ENCODE measurements at regions not wholly inside any gene's neighbourhood (a gene's known extent, or its start where the extent isn't known, plus 50 kb on each side); places are given as distances from the start of the nearest gene placed in this dataset.
"Not testable (repeated sequence)": the region's sequence is repeated elsewhere in the genome, so short reads cannot be mapped to it uniquely, and the experiment has no call there.

DNA sequence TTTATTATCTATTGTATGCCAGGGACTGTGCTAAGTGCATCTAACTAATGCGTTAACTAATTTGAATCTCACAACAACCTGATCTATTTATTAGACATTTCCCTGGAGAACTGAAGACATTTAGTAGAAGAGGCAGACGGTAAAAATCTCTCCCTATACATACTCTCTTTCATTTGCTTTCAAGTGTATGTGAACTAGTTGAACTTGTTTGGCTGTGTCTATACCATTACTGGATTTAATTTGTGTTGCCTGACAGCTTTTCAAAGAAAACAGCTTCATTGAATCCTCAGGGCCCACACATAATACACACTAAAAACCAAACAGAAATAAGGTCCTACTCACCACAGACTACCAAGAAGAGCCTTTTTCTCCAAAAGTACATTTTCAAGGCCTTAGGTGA, 133.6 kb upstream of the NR3C1 start:
- intact Hi-C loops (cut with micrococcal nuclease): no loop called here
- no peaks in the 10 kb centered on the region for H3K36me3 Mint-ChIP-seq
- DNase-seq: no peak
- peaks cover 1% of the 10 kb centered on the region for H3K27me3 Mint-ChIP-seq
- H3K27ac Mint-ChIP-seq: no peak overlapping the region
- H3K4me3 Mint-ChIP-seq: no peak overlapping the region
- peaks cover 10% of the 10 kb centered on the region for H3K9me3 Mint-ChIP-seq
- ChIA-PET POLR2A (no interaction called here), CTCF (no interaction called here)
- H3K4me1 Mint-ChIP-seq (ENCODE audit: low read depth): no peaks in the 10 kb centered on the region

DNA sequence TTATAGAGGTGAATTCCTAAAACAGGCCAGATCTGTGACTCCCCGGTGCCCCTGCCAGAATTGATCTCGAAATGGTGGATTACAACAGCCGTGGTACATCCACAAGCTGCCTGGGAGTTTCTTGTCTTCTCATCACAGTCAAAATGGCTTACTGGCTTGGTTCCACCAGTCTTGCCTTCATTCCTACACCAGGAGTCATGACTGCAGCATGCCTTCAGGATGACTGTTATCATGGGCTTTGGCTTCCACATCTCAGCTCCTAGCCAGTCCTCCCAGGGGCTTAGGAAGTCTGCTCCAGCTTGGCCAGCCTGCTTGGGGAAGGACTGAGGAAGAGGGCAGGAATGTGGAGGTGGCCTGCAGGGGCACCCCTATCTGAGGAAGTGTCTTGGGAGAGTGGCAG, 132.9 kb upstream of the NR3C1 start:
- peaks cover 1% of the 10 kb centered on the region for H3K27me3 Mint-ChIP-seq
- no peak for DNase-seq
- peaks cover 12% of the 10 kb centered on the region for H3K9me3 Mint-ChIP-seq
- ChIA-PET CTCF (no interaction called here), POLR2A (no interaction called here)
- no peaks in the 10 kb centered on the region for H3K4me1 Mint-ChIP-seq (ENCODE audit: low read depth)
- intact Hi-C loops (cut with micrococcal nuclease): no loop called here
- H3K36me3 Mint-ChIP-seq: no peaks in the 10 kb centered on the region
- H3K27ac Mint-ChIP-seq: no peak overlapping the region
- H3K4me3 Mint-ChIP-seq: no peak overlapping the region

DNA sequence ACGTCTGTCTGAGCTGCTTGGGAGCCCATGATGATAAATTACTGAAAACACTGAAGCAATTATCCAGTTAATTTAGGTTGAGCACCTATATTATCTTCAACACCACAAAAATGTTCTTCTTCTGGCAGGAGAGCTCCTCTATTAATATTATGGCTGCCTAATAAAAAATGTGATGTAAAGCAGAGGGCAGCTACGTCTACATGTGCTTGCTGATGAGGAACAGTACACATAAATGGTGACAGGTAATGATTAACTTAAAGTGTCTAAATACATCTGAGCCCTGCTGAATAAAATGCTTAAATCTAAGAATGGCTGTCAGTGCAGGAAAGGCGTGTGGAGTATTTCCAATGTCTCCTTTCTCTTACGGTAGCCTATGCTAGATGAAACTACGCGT, 131.3 kb upstream of the NR3C1 start:
- Mint-ChIP-seq H3K36me3 (no peaks in the 10 kb centered on the region), H3K4me1 (ENCODE audit: low read depth) (no peaks in the 10 kb centered on the region), H3K27ac (no peak overlapping the region), H3K9me3 (peaks cover 11% of the 10 kb centered on the region), H3K27me3 (no peaks in the 10 kb centered on the region), H3K4me3 (no peak overlapping the region)
- DNase-seq: no peak
- POLR2A ChIA-PET: no interaction called here
- intact Hi-C loops (cut with micrococcal nuclease): no loop called here
- CTCF ChIA-PET: no interaction called here

DNA sequence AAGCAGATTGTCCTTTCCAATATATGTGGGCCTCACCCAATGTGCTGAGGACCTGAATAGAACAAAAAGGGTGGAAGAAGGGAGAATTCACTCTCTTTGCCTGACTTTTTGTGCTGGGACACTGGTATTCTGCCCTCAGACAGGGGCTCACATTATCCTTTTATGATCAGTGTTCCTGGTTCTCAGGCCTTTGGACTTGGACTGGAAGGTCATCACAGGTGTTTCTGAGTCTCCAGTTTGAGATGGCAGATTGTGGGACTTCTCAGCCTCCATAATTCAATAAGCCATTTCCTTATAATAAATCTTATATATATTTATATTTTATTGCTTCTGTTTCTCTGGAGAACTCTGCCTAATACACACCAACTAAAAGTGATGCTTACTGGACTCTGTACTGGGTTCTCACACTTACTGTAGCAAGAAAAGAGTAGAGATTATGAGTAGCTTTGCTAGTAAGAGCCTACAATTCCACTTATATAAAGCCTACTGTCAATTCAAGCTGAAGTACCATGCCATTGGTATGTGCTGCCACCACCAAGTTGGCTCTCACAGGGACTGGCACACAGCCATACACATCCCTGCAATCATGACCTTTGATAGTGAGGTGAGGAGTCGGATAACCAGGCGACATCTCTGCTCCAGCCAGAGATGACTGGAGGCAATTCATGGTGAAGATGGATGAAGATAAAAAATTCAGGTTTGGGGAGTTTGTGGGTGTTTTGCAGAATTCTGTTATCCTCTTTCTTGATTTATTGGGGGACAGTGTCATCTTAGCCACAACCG, 130.7 kb upstream of the NR3C1 start:
- H3K27ac Mint-ChIP-seq: no peak overlapping the region
- no peak overlapping the region for H3K4me3 Mint-ChIP-seq
- POLR2A ChIA-PET: no interaction called here
- no peaks in the 10 kb centered on the region for H3K36me3 Mint-ChIP-seq
- H3K9me3 Mint-ChIP-seq: peaks cover 5% of the 10 kb centered on the region
- no peaks in the 10 kb centered on the region for H3K27me3 Mint-ChIP-seq
- CTCF ChIA-PET: no interaction called here
- no peak for DNase-seq
- H3K4me1 Mint-ChIP-seq (ENCODE audit: low read depth): no peaks in the 10 kb centered on the region
- intact Hi-C loops (cut with micrococcal nuclease): no loop called here

DNA sequence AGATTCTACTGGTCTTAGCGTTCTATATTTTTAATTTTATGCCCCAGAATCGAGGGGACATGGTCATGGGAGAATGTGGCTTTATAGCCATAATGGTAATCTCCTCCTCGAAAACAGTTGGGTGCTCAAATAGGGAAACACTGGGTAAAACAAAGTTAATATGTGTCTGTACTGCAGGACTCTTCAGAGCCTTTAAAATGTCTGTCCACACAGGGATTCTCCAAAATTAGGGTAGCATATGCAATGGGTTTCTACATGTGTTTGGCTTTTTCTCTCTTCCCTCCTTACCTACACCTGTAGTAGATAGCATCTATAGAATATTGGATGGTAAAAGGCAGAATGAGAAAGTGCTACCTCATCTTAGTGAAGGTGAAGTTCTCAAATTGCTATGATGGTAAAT, 130.0 kb upstream of the NR3C1 start:
- Mint-ChIP-seq H3K4me1 (ENCODE audit: low read depth) (no peaks in the 10 kb centered on the region), H3K27me3 (no peaks in the 10 kb centered on the region), H3K36me3 (no peaks in the 10 kb centered on the region), H3K9me3 (peaks cover 2% of the 10 kb centered on the region), H3K27ac (no peak overlapping the region), H3K4me3 (no peak overlapping the region)
- intact Hi-C loops (cut with micrococcal nuclease): no loop called here
- ChIA-PET POLR2A (no interaction called here), CTCF (no interaction called here)
- no peak for DNase-seq

DNA sequence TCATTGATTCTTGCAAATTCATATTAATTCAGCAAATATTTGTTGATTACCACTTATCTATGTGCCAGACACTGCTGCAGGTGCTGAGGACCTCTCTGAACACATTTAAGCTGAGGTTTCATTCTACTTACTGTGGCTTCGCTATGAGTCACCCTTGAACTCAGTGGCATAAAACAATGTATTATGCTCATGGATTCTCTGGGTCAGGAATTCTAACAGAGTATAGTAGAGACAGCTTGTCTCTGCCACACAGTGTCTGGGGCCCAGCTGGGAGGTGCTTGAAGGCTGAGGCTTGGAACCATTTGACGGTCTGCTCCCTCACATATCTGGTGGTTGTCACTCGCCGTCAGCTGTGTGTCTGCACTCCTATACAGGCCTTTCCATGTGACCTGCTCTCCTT, 124.3 kb upstream of the NR3C1 start:
- Mint-ChIP-seq H3K27ac (no peak overlapping the region), H3K9me3 (peaks cover 2% of the 10 kb centered on the region), H3K4me3 (no peak overlapping the region), H3K4me1 (ENCODE audit: low read depth) (no peaks in the 10 kb centered on the region), H3K36me3 (no peaks in the 10 kb centered on the region), H3K27me3 (no peaks in the 10 kb centered on the region)
- intact Hi-C loops (cut with micrococcal nuclease): no loop called here
- CTCF ChIA-PET: no interaction called here
- POLR2A ChIA-PET: no interaction called here
- no peak for DNase-seq

DNA sequence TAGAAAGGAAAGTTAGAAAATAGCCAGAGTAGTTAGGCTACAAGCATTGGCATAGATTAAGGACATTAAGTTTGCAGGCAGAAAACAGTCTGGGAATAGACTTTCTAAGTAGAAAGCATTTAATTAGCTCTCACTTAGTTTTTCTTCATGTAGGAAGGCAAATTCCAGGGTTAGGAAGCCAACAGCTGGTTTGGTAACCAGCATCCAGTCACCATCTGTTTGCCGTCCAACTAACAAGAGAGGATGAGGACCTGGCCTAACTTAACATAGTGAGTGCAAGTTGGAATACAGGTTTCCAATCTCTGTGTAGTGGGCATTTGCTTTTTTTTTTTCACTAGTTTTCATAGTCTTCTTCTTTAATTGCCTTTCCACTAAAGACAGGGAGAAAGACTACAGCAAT, 121.7 kb upstream of the NR3C1 start:
- ChIA-PET POLR2A (interaction anchor here (0.6 kb wide), 1 partner anchor 1625 kb away, joined by 5 read pairs; no protein-coding TSS in a partner anchor), CTCF (no interaction called here)
- Mint-ChIP-seq H3K27me3 (no peaks in the 10 kb centered on the region), H3K4me1 (ENCODE audit: low read depth) (no peaks in the 10 kb centered on the region), H3K4me3 (no peak overlapping the region), H3K27ac (no peak overlapping the region), H3K36me3 (no peaks in the 10 kb centered on the region), H3K9me3 (no peaks in the 10 kb centered on the region)
- intact Hi-C loops (cut with micrococcal nuclease): no loop called here
- no peak for DNase-seq

DNA sequence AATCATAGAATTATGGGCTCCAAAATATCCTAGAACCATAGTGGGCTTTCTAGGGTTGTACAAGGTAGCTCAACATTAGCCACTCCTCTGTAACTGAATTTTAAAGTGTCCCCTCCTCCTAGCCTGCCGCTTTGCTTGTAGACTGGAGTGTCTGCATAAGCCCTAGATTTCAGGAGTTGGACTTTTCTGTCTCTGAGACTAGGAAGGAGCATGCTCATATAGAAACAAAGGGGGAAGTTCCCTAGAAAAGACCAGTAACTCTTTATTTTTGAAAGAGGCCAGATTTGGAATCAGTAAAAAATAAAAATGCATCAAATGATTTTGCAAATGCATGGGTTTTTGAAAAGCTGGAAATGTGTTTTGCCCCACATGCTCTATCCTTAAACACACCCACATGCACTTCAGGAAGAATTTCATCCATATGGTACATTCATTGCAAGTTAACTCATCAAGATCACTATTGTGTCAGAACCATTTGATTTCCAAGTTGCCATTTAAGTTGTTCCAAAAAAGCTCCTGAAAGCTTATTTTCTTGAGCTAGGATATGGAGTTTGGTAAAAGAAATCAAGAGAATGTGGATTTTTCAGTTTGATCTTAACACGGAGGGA, 121.0 kb upstream of the NR3C1 start:
- H3K4me1 Mint-ChIP-seq (ENCODE audit: low read depth): no peaks in the 10 kb centered on the region
- CTCF ChIA-PET: no interaction called here
- POLR2A ChIA-PET: interaction anchor here (0.6 kb wide), 1 partner anchor 1624 kb away, joined by 5 read pairs; no protein-coding TSS in a partner anchor

DNA sequence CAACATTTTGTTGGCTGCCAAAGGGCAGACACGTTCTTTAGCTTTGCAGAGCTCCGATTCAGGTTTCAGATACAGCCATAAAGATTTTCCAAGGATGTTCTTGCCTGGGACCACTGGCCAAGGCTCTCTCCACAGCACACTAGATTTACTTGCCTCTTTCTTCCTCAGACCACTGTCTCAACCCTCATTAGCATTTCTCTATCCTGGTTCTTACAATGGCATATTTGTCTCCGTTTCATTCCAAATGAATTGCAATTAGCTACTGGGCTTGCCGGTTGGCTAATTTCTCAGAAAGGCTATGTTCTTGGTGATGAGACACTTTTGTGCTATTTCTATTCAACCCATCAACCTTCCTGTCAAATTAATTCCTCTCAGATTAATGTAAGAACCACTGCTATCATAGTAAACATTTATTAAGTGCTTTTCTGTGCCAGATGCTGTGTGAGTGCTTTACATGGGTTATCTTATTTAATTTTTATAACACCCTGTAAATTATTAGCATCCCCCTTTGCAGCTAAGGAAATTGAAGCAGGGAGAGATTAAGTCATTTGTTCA, 118.4 kb upstream of the NR3C1 start:
- no peaks in the 10 kb centered on the region for H3K36me3 Mint-ChIP-seq

More for the DNA sequence above, 121.0 kb upstream of the NR3C1 start:
- no peaks in the 10 kb centered on the region for H3K27me3 Mint-ChIP-seq
- H3K27ac Mint-ChIP-seq: no peak overlapping the region
- no peak for DNase-seq
- no peaks in the 10 kb centered on the region for H3K9me3 Mint-ChIP-seq
- no peak overlapping the region for H3K4me3 Mint-ChIP-seq
- intact Hi-C loops (cut with micrococcal nuclease): no loop called here
- H3K36me3 Mint-ChIP-seq: no peaks in the 10 kb centered on the region

DNA sequence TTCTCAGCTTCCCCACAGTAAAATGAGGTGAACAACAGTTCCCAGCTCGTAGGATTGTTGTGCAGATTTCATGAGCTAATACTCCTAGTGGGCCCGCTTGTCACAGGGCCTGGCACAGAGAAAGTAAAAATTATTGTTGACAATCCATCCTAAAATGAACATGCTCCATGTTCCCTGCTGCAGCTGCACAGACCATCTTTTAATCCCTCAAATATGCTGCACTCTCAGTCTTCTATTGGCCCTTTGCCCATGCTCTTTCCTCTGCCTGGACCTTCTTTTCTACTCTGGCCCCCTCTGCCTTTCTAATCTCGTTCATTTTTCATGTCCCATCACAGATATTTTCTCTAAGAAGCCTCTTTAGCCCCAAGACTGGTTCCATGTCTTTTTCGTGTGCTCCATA, 117.7 kb upstream of the NR3C1 start:
- Mint-ChIP-seq H3K4me1 (ENCODE audit: low read depth) (no peaks in the 10 kb centered on the region), H3K9me3 (no peaks in the 10 kb centered on the region), H3K4me3 (no peak overlapping the region), H3K27me3 (no peaks in the 10 kb centered on the region), H3K36me3 (no peaks in the 10 kb centered on the region), H3K27ac (no peak overlapping the region)
- CTCF ChIA-PET: interaction anchor here (0.6 kb wide), 2 partner anchors 311 to 771 kb away, joined by 3 read pairs; no protein-coding TSS in a partner anchor
- POLR2A ChIA-PET: no interaction called here
- no peak for DNase-seq
- intact Hi-C loops (cut with micrococcal nuclease): no loop called here

More for the DNA sequence above, 118.4 kb upstream of the NR3C1 start:
- no peak for DNase-seq
- Mint-ChIP-seq H3K4me3 (no peak overlapping the region), H3K9me3 (no peaks in the 10 kb centered on the region), H3K4me1 (ENCODE audit: low read depth) (no peaks in the 10 kb centered on the region), H3K27ac (no peak overlapping the region), H3K27me3 (no peaks in the 10 kb centered on the region)
- CTCF ChIA-PET: interaction anchor here (0.6 kb wide), 1 partner anchor 312 kb away, joined by 3 read pairs; no protein-coding TSS in a partner anchor
- intact Hi-C loops (cut with micrococcal nuclease): no loop called here
- POLR2A ChIA-PET: no interaction called here

DNA sequence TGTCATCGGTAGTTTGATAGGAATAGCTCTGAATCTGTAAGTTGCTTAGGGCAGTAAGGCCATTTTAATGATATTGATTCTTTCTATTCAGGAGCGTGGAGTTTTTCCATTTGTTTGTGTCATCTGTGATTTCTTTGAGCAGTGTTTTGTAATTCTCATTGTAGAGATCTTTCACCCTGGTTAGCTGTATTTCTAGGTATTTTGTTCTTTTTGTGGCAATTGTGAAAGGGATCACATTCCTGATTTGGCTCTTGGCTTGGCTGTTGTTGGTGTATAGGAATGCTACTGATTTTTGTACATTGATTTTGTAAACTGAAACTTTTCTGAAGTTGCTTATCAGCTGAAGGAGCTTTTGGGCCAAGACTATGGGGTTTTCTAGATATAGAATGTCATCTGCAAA, 115.7 kb upstream of the NR3C1 start:
- CTCF ChIA-PET; POLR2A ChIA-PET; intact Hi-C loops (cut with micrococcal nuclease); H3K36me3 Mint-ChIP-seq; H3K4me1 Mint-ChIP-seq (ENCODE audit: low read depth); DNase-seq; H3K27me3 Mint-ChIP-seq; H3K4me3 Mint-ChIP-seq; H3K9me3 Mint-ChIP-seq; H3K27ac Mint-ChIP-seq: not testable (repeated sequence)

DNA sequence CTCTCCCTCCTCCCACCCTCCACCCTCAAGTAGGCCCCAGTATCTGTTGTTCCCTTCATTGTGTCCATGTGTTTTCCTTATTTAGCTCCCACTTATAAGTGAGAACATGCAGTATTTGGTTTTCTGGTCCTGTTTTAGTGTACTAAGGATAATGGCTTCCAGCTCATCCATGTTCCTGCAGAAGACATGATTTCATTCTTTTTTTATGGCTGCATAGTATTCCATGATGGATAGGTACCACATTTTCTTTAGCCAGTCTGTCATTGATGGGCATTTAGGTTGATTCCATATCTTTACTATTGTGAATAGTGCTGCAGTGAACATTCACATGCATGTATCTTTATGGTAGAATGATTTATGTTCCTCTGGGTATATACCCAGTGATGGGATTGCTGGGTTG, 114.3 kb upstream of the NR3C1 start:
- intact Hi-C loops (cut with micrococcal nuclease); POLR2A ChIA-PET; H3K36me3 Mint-ChIP-seq; H3K4me3 Mint-ChIP-seq; H3K27ac Mint-ChIP-seq; H3K9me3 Mint-ChIP-seq; H3K4me1 Mint-ChIP-seq (ENCODE audit: low read depth); DNase-seq; CTCF ChIA-PET; H3K27me3 Mint-ChIP-seq: not testable (repeated sequence)

DNA sequence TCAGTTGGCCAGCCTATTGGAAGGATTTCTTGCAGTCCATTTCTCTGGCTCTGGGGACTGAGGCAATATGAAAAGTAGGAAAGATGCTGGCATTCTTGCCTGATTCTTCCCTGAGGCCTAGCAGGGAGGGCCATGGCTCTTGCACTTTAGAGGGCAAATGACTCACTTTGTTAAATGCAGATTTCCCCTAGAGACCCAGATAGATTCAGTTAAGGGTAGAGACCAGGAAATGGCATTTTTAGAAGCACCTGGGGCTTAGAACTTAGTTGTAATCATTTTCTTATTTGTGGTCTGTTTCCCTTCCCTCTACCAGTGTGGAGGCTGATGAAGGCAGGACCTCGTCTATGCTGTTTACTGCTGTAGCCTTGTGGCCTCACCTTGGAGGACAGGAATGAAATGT, 112.8 kb upstream of the NR3C1 start:
- Mint-ChIP-seq H3K4me3 (no peak overlapping the region), H3K9me3 (no peaks in the 10 kb centered on the region), H3K27me3 (no peaks in the 10 kb centered on the region), H3K4me1 (ENCODE audit: low read depth) (peaks cover 4% of the 10 kb centered on the region), H3K36me3 (no peaks in the 10 kb centered on the region), H3K27ac (no peak overlapping the region)
- intact Hi-C loops (cut with micrococcal nuclease): no loop called here
- ChIA-PET POLR2A (no interaction called here), CTCF (no interaction called here)
- DNase-seq: no peak
